Erythroblast (primary cell): ENCODE measurements at regions not wholly inside any gene's neighbourhood (a gene's known extent, or its start where the extent isn't known, plus 50 kb on each side); places are given as distances from the start of the nearest gene placed in this dataset.

Experiments used
- GATA1 ChIP-seq: IDR thresholded peaks from 2 replicates; pipeline ENCODE4 v1.6.1; 2011; ENCODE audit warnings: low read depth, mild to moderate bottlenecking, control low read depth, low read length, moderate library complexity
- POLR2A ChIP-seq: IDR thresholded peaks from 2 replicates; pipeline ENCODE4 v1.6.1; 2011; ENCODE audit warnings: mild to moderate bottlenecking, low read length

GRCh38 chr4:14596904-14597303 is 405.4 kb upstream of the CPEB2 start:
- TF ChIP-seq POLR2A (no peak), GATA1 (no peak)
